NT2/D1 (cell line): ENCODE measurements at regions not wholly inside any gene's neighbourhood (a gene's known extent, or its start where the extent isn't known, plus 50 kb on each side); places are given as distances from the start of the nearest gene placed in this dataset.

Experiments
- DNase-seq: peaks from one replicate; pipeline ENCODE4 v3.0.0-alpha.2; 2011; ENCODE audit warnings: low read depth, low spot score
- H3K27me3 ChIP-seq: 2 replicates; pipeline ENCODE4 v1.6.0; 2011; ENCODE audit warnings: mild to moderate bottlenecking; ENCODE audit not compliant: insufficient read length, insufficient read depth
- H3K36me3 ChIP-seq: 2 replicates; pipeline ENCODE4 v1.6.1; 2011; ENCODE audit warnings: mild to moderate bottlenecking, low read length, mixed read lengths; ENCODE audit not compliant: insufficient read depth, insufficient read length
- H3K4me1 ChIP-seq: 2 replicates; pipeline ENCODE4 v1.5.1; 2011; ENCODE audit not compliant: insufficient read depth, insufficient read length
- H3K4me3 ChIP-seq: 2 replicates; pipeline ENCODE4 v1.5.1; 2011; ENCODE audit warnings: low read depth; ENCODE audit not compliant: insufficient read length
- H3K9ac ChIP-seq: 2 replicates; pipeline ENCODE4 v1.6.0; 2011; ENCODE audit warnings: low read depth; ENCODE audit not compliant: insufficient read length
- H3K9me3 ChIP-seq: 2 replicates; pipeline ENCODE4 v1.5.1; 2011; ENCODE audit warnings: mild to moderate bottlenecking, low read length; ENCODE audit not compliant: insufficient read depth
- SUZ12 ChIP-seq: IDR thresholded peaks from 2 replicates; pipeline ENCODE4 v1.6.1; 2011; ENCODE audit not compliant: insufficient read length, insufficient read depth; ENCODE audit errors: extremely low read depth
- YY1 ChIP-seq: IDR thresholded peaks from 2 replicates; pipeline ENCODE4 v1.6.1; 2011; ENCODE audit not compliant: insufficient read length, insufficient read depth
- ZNF274 ChIP-seq: IDR thresholded peaks from 2 replicates; pipeline ENCODE4 v1.6.1; 2011; ENCODE audit warnings: mild to moderate bottlenecking, low read depth, low read length

- peaks cover 9% of the 10 kb centered on the region for H3K9me3 ChIP-seq
- no peaks in the 10 kb centered on the region for H3K36me3 ChIP-seq
- H3K9ac ChIP-seq = no peak overlapping the region
- DNase-seq = no peak
- H3K4me1 ChIP-seq = no peaks in the 10 kb centered on the region
- H3K4me3 ChIP-seq = no peak overlapping the region
- H3K27me3 ChIP-seq = no peaks in the 10 kb centered on the region
- no peak for TF ChIP-seq YY1
- no peak for TF ChIP-seq SUZ12
- no peak for TF ChIP-seq ZNF274
Observed at GRCh38 chr10:4442296-4442695, 383.7 kb upstream of the AKR1E2 start.

- H3K4me3 ChIP-seq = no peak overlapping the region
- H3K9ac ChIP-seq = no peak overlapping the region
- TF ChIP-seq SUZ12 = no peak
- TF ChIP-seq ZNF274 = no peak
- no peak for TF ChIP-seq YY1
- H3K9me3 ChIP-seq = peaks cover 9% of the 10 kb centered on the region
- no peaks in the 10 kb centered on the region for H3K27me3 ChIP-seq
- no peak for DNase-seq
- no peaks in the 10 kb centered on the region for H3K36me3 ChIP-seq
- no peaks in the 10 kb centered on the region for H3K4me1 ChIP-seq
Observed at GRCh38 chr10:4440260-4440659, 385.7 kb upstream of the AKR1E2 start.

- no peaks in the 10 kb centered on the region for H3K27me3 ChIP-seq
- no peak for TF ChIP-seq ZNF274
- no peak for TF ChIP-seq SUZ12
- no peak for TF ChIP-seq YY1
- DNase-seq = no peak
- no peak overlapping the region for H3K9ac ChIP-seq
- no peaks in the 10 kb centered on the region for H3K36me3 ChIP-seq
- H3K4me3 ChIP-seq = no peak overlapping the region
- H3K9me3 ChIP-seq = no peaks in the 10 kb centered on the region; the same call in 1 of the 2 replicates
- no peaks in the 10 kb centered on the region for H3K4me1 ChIP-seq
Observed at GRCh38 chr10:4437791-4438190, 388.2 kb upstream of the AKR1E2 start.

- Histone ChIP-seq H3K36me3 (no peaks in the 10 kb centered on the region), H3K27me3 (no peaks in the 10 kb centered on the region), H3K9ac (no peak overlapping the region), H3K9me3 (no peaks in the 10 kb centered on the region), H3K4me1 (no peaks in the 10 kb centered on the region), H3K4me3 (no peak overlapping the region)
- DNase-seq = no peak
- TF ChIP-seq ZNF274 (no peak), SUZ12 (no peak), YY1 (no peak)
Observed at GRCh38 chr10:4437061-4437460, 388.9 kb upstream of the AKR1E2 start.

- no peaks in the 10 kb centered on the region for H3K4me1 ChIP-seq
- DNase-seq = no peak
- no peak overlapping the region for H3K4me3 ChIP-seq
- H3K9me3 ChIP-seq = no peaks in the 10 kb centered on the region
- no peak for TF ChIP-seq SUZ12
- TF ChIP-seq YY1 = no peak
- no peaks in the 10 kb centered on the region for H3K36me3 ChIP-seq
- H3K9ac ChIP-seq = no peak overlapping the region
- H3K27me3 ChIP-seq = no peaks in the 10 kb centered on the region
Observed at GRCh38 chr10:4436103-4436502, 389.9 kb upstream of the AKR1E2 start.

- H3K27me3 ChIP-seq = no peaks in the 10 kb centered on the region
- H3K36me3 ChIP-seq = no peaks in the 10 kb centered on the region
- H3K9ac ChIP-seq = no peak overlapping the region
- no peak for TF ChIP-seq ZNF274
- TF ChIP-seq SUZ12 = no peak
- no peak for TF ChIP-seq YY1
- no peak overlapping the region for H3K4me3 ChIP-seq
- DNase-seq = no peak
- H3K4me1 ChIP-seq = no peaks in the 10 kb centered on the region
- no peaks in the 10 kb centered on the region for H3K9me3 ChIP-seq
Observed at GRCh38 chr10:4434516-4435071, 391.4 kb upstream of the AKR1E2 start.

GRCh38 chr10:4434105-4434504 lies 391.9 kb upstream of the AKR1E2 start:
- DNase-seq = no peak
- TF ChIP-seq YY1 (no peak), SUZ12 (no peak), ZNF274 (no peak)
- Histone ChIP-seq H3K27me3 (no peaks in the 10 kb centered on the region), H3K4me1 (no peaks in the 10 kb centered on the region), H3K4me3 (no peak overlapping the region), H3K9me3 (no peaks in the 10 kb centered on the region), H3K9ac (no peak overlapping the region), H3K36me3 (no peaks in the 10 kb centered on the region)
